ENCODE measurements at regions not wholly inside any gene's neighbourhood (a gene's known extent, or its start where the extent isn't known, plus 50 kb on each side); places are given as distances from the start of the nearest gene placed in this dataset.

DNA sequence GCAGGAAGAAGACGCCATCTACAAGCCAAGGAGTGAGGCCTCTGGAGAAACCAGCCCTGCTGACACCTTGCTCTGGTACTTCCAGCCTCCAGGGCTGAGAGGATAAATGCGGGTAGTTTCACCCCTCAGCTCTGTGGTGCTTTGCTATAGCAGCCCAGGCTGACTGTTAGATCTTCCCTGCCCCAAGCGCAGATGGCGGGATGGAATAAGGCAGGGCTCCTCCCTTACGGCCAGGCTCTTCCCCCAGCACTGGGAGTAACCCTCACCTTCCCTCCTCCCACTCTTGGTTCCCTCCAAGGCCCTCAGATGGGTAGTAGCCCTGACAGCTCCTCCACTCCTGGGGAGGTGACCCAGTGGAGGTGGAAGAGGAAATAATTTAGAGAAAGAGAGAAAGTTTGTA is 285.1 kb downstream of the GADD45G start:
- H3K27me3 ChIP-seq (ENCODE audit: control insufficient read depth in 2 of 2, insufficient read depth in 2 of 2, low read length in 2 of 2): no peaks in the 10 kb centered on the region
- no peaks in the 10 kb centered on the region for H4K20me1 ChIP-seq (ENCODE audit: insufficient read depth, low read length)
- H3K27ac ChIP-seq (ENCODE audit: low read depth in 1 of 2, low read length in 2 of 2): no peak overlapping the region
- peaks cover 1 to 2% (median 1%) of the 10 kb centered on the region in 3 donors for H3K27me3 Mint-ChIP-seq (ENCODE audit: low read depth in 3 of 3)
- peaks cover 0 to 3% (median 0%) of the 10 kb centered on the region in 7 donors for H3K9me3 Mint-ChIP-seq
- TF ChIP-seq, protein P1, sequence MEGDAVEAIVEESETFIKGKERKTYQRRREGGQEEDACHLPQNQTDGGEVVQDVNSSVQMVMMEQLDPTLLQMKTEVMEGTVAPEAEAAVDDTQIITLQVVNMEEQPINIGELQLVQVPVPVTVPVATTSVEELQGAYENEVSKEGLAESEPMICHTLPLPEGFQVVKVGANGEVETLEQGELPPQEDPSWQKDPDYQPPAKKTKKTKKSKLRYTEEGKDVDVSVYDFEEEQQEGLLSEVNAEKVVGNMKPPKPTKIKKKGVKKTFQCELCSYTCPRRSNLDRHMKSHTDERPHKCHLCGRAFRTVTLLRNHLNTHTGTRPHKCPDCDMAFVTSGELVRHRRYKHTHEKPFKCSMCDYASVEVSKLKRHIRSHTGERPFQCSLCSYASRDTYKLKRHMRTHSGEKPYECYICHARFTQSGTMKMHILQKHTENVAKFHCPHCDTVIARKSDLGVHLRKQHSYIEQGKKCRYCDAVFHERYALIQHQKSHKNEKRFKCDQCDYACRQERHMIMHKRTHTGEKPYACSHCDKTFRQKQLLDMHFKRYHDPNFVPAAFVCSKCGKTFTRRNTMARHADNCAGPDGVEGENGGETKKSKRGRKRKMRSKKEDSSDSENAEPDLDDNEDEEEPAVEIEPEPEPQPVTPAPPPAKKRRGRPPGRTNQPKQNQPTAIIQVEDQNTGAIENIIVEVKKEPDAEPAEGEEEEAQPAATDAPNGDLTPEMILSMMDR (IDR thresholded peaks at IDR 0.05): no peak
- no peak overlapping the region for H3K4me2 ChIP-seq (replicated peaks; ENCODE audit: extremely low read depth, low read length, poor library complexity, severe bottlenecking)
- no peaks in the 10 kb centered on the region for H3K36me3 Mint-ChIP-seq
- no peak overlapping the region for H3K27ac Mint-ChIP-seq
- intact Hi-C loops (cut with micrococcal nuclease): no loop called here
- H3K79me2 ChIP-seq (ENCODE audit: insufficient read depth, low read length): no peaks in the 10 kb centered on the region
- H3K9ac ChIP-seq (ENCODE audit: insufficient read depth, low read length, poor library complexity, severe bottlenecking): no peak overlapping the region
- no peaks in the 10 kb centered on the region for H3K36me3 ChIP-seq (replicated peaks in 1 of 2; ENCODE audit: control insufficient read depth in 1 of 2, insufficient read depth in 2 of 2, low read length in 2 of 2)
- no peaks in the 10 kb centered on the region for H3K4me1 ChIP-seq (ENCODE audit: control insufficient read depth in 1 of 2, insufficient read depth in 2 of 2, low read length in 2 of 2)
- no peaks in the 10 kb centered on the region for H3K9me3 ChIP-seq (replicated peaks in 1 of 2; ENCODE audit: control insufficient read depth in 1 of 2, insufficient read depth in 1 of 2, low read length in 2 of 2)
- WGBS (ENCODE audit: insufficient coverage): 94% methylated on average over 4 of the region's 5 CpGs
- no peak for DNase-seq
- no peak overlapping the region for H3K4me3 ChIP-seq (replicated peaks in 1 of 3; ENCODE audit: low read depth in 2 of 3, low read length in 3 of 3)
- no peaks in the 10 kb centered on the region for H3K4me1 Mint-ChIP-seq
- H3K4me3 Mint-ChIP-seq: no peak overlapping the region
- no peak overlapping the region for H2AFZ ChIP-seq (ENCODE audit: insufficient read depth, low read depth, low read length, poor library complexity, severe bottlenecking)

DNA sequence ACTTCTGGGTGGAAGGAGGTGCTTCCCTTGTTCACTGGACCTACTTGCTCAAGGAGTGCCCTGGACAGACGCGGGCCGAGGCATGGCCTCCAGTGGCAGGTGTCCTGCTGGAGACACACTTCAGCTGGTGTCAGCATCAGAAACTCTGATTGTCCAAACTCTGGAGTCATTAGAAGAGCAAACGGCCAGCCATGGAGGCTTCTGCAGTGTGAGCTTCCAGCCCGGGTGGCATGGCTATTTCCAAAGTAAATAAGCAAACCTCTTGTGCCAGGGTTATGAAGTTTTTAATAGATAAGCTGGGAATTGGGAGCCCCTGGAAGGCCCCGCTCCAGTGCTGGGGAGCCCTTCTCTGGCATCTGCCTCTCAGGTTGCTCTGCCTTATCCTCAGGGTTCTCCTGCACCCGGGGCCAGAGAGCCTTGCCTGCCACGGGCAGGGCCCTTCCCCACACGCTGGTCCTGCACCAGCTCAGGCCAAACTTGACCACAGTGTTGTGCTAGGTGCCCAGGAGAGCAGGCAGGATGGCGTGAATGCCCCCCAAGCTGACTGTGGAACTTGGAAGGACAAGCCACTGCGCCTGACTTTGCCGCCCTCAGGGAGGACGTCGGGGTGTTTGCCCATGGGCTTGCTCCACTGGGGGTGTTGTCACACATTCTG is 285.6 kb downstream of the GADD45G start:
- Histone ChIP-seq H3K9me3 (replicated peaks in 1 of 2; ENCODE audit: control insufficient read depth in 1 of 2, insufficient read depth in 1 of 2, low read length in 2 of 2) (no peaks in the 10 kb centered on the region), H3K4me1 (ENCODE audit: control insufficient read depth in 1 of 2, insufficient read depth in 2 of 2, low read length in 2 of 2) (no peaks in the 10 kb centered on the region), H3K27ac (ENCODE audit: low read depth in 1 of 2, low read length in 2 of 2) (no peak overlapping the region), H3K4me3 (replicated peaks in 1 of 3; ENCODE audit: low read depth in 2 of 3, low read length in 3 of 3) (no peak overlapping the region), H3K79me2 (ENCODE audit: insufficient read depth, low read length) (no peaks in the 10 kb centered on the region), H3K9ac (ENCODE audit: insufficient read depth, low read length, poor library complexity, severe bottlenecking) (no peak overlapping the region), H4K20me1 (ENCODE audit: insufficient read depth, low read length) (no peaks in the 10 kb centered on the region), H2AFZ (ENCODE audit: insufficient read depth, low read depth, low read length, poor library complexity, severe bottlenecking) (no peak overlapping the region), H3K36me3 (replicated peaks in 1 of 2; ENCODE audit: control insufficient read depth in 1 of 2, insufficient read depth in 2 of 2, low read length in 2 of 2) (no peaks in the 10 kb centered on the region), H3K27me3 (ENCODE audit: control insufficient read depth in 2 of 2, insufficient read depth in 2 of 2, low read length in 2 of 2) (no peaks in the 10 kb centered on the region), H3K4me2 (replicated peaks; ENCODE audit: extremely low read depth, low read length, poor library complexity, severe bottlenecking) (no peak overlapping the region)
- Mint-ChIP-seq H3K27me3 (ENCODE audit: low read depth in 3 of 3) (peaks cover 1 to 2% (median 1%) of the 10 kb centered on the region in 3 donors), H3K36me3 (no peaks in the 10 kb centered on the region), H3K4me1 (no peaks in the 10 kb centered on the region), H3K9me3 (peaks cover 0 to 3% (median 0%) of the 10 kb centered on the region in 7 donors), H3K4me3 (no peak overlapping the region), H3K27ac (no peak overlapping the region)
- TF ChIP-seq, protein P1 (IDR thresholded peaks at IDR 0.05): no peak
- 73% methylated on average over 13 of the region's 14 CpGs for WGBS (ENCODE audit: insufficient coverage)
- intact Hi-C loops (cut with micrococcal nuclease): no loop called here
- no peak for DNase-seq
